Omental fat pad (tissue), 3 donors: ENCODE measurements at regions not wholly inside any gene's neighbourhood (a gene's known extent, or its start where the extent isn't known, plus 50 kb on each side); places are given as distances from the start of the nearest gene placed in this dataset.

Experiments
- ATAC-seq: fragments of 150-250 bp; one replicate; pipeline ENCODE4 v1.9.1; 2016; ENCODE audit warnings: mild to moderate bottlenecking, moderate library complexity; ENCODE audit not compliant: low FRiP score
- DNase-seq: peaks from one replicate; pipeline ENCODE4 v3.0.0-alpha.2; 2019; ENCODE audit warnings: low spot score
- TF ChIP-seq, protein P1 (sequence below), 3 donors: fragments of 450-650 bp; IDR thresholded peaks; one replicate each; pipeline ENCODE4 v1.5.1; 2016 to 2017; ENCODE audit warnings: antibody characterized with exemption in 3 of 3, mild to moderate bottlenecking in 3 of 3, moderate library complexity in 2 of 3

- no peak for DNase-seq
- TF ChIP-seq, protein P1, sequence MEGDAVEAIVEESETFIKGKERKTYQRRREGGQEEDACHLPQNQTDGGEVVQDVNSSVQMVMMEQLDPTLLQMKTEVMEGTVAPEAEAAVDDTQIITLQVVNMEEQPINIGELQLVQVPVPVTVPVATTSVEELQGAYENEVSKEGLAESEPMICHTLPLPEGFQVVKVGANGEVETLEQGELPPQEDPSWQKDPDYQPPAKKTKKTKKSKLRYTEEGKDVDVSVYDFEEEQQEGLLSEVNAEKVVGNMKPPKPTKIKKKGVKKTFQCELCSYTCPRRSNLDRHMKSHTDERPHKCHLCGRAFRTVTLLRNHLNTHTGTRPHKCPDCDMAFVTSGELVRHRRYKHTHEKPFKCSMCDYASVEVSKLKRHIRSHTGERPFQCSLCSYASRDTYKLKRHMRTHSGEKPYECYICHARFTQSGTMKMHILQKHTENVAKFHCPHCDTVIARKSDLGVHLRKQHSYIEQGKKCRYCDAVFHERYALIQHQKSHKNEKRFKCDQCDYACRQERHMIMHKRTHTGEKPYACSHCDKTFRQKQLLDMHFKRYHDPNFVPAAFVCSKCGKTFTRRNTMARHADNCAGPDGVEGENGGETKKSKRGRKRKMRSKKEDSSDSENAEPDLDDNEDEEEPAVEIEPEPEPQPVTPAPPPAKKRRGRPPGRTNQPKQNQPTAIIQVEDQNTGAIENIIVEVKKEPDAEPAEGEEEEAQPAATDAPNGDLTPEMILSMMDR (IDR thresholded peaks at IDR 0.05), result no peak
- no peak for ATAC-seq
Observed at GRCh38 chr9:115296831-115297565, 179.0 kb upstream of the TNC start.

GRCh38 chr9:115300116-115300515 lies 182.2 kb upstream of the TNC start:
- DNase-seq, result no peak

DNA sequence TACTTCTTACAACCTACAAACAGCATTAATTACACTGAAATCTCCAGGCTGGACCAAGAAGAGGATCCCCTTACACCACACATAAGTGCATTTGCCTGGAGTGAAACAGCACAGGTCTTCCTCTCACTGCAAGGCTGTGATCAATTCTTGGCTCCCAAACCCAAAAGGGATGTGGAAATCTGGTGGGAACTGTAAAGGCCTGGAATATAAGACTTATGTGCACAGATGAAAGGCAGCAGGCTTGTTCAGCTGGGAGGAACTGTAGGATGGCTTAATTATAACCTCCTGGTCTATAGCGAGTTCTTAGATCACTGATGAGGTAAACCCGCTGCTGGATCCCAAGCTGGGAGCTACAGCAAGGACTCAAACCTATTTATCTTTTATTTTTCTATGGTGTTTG lies 182.9 kb upstream of the TNC start:
- TF ChIP-seq, protein P1 (IDR thresholded peaks at IDR 0.05), result no peak
- DNase-seq (no peak), ATAC-seq (no peak)

More at GRCh38 chr9:115300116-115300515, 182.2 kb upstream of the TNC start:
- TF ChIP-seq, protein P1 (IDR thresholded peaks at IDR 0.05), result no peak
- ATAC-seq, result no peak

DNA sequence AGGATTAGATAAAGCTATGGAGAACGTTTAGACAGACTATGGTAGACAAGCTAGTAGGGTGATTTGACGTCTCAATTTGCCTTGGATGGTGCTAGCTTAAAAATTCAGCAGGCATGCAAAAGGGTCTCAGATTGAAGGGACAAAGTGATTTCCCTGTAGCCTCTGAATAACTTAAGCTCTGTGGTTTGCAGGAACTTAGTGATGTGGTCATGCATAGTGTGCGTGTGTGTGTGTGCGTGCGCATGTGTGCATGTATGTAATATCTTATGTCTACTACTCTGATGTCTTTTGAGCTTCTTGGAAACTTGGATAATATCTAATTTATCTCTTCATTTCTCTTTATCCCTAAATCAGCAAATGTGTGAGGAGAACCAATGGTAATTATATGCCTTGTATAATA lies 183.6 kb upstream of the TNC start:
- DNase-seq (no peak), ATAC-seq (no peak)
- TF ChIP-seq, protein P1 (IDR thresholded peaks at IDR 0.05), result no peak

- no peak for DNase-seq
- TF ChIP-seq, protein P1 (IDR thresholded peaks at IDR 0.05), result no peak
- ATAC-seq, result no peak
Observed at GRCh38 chr9:115305543-115305942, 187.6 kb upstream of the TNC start.

GRCh38 chr9:115306865-115307264 lies 188.9 kb upstream of the TNC start:
- no peak for DNase-seq
- TF ChIP-seq, protein P1 (IDR thresholded peaks at IDR 0.05), result no peak
- ATAC-seq, result no peak

DNA sequence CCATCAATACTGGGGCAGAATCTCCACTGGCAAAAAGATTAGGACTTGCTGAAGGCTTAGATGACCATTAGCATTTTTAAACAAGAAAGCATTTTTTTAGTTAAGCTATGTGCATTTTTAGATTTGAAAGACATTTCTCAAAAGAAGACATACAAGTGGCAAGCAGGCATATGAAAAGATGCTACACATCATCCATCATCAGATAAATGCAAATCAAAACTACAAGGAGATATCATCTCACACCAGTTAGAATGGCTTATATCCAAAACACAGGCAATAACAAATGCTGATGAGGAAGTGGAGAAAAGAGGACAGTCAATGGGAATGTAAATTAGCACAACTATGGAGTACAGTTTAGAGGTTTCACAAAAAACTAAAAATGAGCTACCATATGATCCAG lies 195.6 kb upstream of the TNC start:
- DNase-seq (no peak), ATAC-seq (no peak)
- TF ChIP-seq, protein P1 (IDR thresholded peaks at IDR 0.05), result no peak
